Glomerular visceral epithelial cell (primary cell): ENCODE measurements at regions not wholly inside any gene's neighbourhood (a gene's known extent, or its start where the extent isn't known, plus 50 kb on each side); places are given as distances from the start of the nearest gene placed in this dataset.
"Not testable (repeated sequence)": the region's sequence is repeated elsewhere in the genome, so short reads cannot be mapped to it uniquely, and the experiment has no call there.

ENCODE experiments used
- DNase-seq: peaks from one replicate; pipeline ENCODE4 v3.0.0-alpha.2; 2016; ENCODE audit errors: extremely low spot score

DNA sequence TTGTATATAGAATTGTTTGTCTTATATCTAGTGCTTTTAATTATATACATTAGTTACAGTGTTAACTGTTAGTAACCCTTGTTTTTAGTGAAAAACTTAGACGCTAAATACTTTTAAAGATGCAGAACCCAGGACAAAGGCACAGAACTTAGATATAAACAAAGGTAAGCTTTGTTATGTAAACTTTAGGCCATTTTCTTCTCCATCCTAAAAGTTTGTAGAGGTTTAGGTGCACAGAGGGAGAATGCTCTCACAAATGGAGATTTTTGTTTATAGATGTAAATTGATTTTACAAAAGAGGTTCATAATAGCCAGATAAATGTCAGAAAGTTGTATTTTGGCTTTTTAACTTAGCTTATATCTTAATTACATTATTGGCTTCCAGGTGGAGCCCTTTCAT is 490.5 kb upstream of the LRRC7 start:
- no peak for DNase-seq

DNA sequence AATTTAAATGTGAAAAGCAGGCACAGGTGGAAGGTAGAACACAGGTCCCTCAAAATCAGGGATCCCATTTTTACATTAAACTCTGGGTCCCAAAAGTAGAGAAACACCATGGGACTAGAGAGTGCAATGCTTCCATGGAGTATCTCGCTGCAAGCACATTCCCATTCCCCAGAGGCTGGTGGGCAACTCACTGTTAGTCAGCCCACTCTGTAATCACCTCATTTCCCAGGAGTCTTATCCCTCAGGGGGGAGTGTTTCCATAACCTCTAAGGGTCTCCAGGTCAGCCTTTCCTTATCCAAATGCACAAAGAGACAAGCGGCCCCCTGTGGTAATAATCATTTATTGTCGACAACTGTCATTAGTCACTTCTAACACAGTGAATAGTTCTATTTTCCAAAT is 490.1 kb upstream of the LRRC7 start:
- DNase-seq: no peak

GRCh38 chr1:69081668-69082067 is 486.1 kb upstream of the LRRC7 start:
- DNase-seq: no peak

- DNase-seq: no peak
Measured at GRCh38 chr1:69082312-69082711, 485.4 kb upstream of the LRRC7 start.

DNA sequence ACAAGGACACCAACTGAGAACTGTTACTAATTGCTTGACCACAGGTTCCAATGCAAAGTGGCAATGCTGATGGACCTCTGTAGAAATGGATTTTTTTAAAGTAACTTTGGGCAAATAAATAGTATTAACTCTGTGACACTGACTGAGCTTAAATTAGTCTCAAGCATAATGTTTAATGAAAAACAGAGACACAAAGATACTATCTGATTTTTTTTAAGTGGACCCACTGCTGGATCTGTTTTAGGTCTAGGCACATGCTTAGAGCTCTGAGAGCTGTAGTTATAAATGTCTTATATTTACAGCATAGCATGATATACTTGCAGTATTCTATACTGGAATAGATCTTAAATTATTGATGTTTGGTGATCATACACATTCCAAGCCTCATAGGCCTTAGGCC is 481.6 kb upstream of the LRRC7 start:
- no peak for DNase-seq

DNA sequence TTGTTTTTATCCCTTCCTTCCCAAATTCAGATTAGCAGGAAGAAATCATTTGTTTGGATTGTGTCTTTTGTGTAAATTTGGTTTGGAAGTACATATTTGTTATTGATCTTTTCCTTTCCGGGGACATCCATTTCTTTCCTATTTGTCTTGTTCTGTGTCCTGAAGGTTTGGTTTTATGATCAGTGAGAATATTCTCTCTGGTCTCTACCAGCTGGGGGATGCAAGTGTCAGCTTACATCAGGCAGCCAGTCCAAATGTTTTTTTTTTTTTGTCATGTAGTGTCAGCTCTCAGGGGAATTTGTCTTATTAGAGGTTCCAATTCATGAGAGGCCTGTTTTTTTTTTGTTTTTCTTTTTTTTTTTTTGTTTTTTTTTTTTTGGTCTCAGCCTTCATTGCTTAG is 479.2 kb upstream of the LRRC7 start:
- DNase-seq: no peak

DNA sequence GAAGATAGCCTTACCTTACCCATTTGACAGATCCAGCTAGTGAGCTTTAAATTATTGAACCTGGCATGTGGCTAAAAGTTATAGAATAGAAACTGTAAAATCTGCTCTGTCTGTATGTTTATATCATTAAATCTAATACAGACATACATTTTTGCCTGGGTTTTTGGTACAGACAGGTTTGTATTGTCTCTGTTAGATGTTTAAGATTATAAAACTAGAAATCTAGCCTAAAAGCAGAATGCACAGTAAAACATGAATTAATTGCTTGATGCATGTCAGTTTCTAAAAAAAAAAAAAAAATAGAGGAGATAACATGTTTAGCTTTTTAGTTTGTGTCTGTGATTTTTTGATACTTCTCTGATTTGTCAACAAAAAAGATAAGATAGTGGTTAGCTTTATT is 477.6 kb upstream of the LRRC7 start:
- DNase-seq: no peak

DNA sequence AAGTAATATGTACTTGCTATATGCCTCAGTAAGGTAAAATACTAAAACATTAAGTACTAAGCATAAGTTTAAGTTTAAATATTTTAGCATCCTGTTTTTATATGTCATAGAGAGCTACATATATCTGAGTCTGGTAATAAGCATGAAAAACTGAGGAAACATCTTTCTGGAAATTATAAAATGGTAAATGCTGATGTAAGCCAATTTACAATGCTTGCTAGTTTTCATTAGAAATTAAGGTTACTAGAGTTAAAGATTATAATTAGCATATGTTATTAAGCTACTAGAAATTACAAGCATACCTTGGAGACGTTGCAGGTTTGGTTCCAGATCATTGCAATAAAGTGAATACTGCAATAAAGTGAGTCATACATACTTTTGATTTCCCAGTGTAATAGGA is 477.0 kb upstream of the LRRC7 start:
- no peak for DNase-seq

DNA sequence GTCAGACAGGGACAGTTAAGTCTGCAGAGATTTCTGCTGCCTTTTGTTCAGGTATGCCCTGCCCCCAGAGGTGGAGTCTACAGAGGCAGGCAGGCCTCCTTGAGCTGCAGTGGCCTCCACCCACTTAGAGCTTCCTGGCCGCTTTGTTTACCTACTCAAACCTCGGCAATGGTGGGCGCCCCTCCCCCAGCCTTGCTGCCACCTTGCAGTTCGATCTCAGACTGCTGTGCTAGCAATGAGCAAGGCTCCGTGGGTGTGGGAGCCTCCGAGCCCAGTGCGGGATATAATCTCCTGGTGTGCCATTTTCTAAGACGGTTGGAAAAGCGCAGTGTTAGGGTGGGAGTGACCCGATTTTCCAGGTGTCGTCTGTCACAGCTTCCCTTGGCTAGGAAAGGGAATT is 465.7 kb upstream of the LRRC7 start:
- not testable (repeated sequence) for DNase-seq

- DNase-seq: no peak
Measured at GRCh38 chr1:69103213-69103612, 464.5 kb upstream of the LRRC7 start.

DNA sequence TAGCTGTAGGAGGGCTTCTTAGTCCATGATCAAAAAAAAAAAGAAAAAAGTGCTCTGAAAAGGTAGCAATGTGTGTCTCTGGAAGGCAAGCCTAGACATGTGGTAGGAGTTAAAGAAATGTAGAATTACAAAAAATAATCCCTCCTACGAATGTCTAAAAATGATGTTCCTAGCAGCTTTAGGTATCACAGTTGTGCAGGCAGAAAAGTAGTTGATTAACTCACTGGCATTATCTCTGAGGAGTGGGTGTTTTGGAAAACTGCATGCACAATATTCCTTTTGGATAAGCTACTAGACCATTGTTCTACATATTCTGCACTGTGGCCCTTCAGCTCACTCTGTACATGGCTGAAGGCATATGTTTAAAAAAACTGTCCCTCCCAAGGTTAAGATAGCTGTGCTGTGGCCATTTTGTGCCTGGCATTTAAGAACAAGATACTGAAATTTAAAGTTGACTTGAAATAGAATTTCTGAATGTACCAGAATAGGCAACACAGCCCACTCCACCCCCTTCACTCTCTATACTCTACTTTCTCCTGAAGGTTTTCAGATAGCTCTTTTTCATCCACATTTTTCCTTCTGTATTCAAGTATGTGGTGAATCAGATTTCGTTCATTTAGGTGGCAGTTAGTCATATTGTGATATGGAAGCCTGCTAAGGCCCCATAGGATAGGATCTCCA is 463.9 kb upstream of the LRRC7 start:
- no peak for DNase-seq

DNA sequence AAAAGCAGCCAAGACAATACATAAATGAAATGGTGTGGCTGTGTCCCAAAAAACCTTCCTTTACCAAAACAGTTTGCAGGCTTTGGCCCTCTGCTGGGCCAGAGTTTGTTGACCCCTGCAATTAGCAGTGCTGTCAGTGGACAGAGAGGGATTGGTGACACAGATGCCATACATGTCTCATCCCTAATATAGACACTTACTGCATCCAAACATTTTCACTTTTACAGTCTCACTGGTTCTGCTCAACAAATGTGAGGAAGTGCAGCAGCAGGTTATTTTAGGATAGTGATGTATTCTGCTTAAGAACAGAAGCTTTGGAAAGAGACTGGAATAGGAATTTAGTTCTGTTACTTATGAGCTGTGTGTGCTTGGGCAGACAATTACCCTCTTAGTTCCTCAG is 462.8 kb upstream of the LRRC7 start:
- no peak for DNase-seq

DNA sequence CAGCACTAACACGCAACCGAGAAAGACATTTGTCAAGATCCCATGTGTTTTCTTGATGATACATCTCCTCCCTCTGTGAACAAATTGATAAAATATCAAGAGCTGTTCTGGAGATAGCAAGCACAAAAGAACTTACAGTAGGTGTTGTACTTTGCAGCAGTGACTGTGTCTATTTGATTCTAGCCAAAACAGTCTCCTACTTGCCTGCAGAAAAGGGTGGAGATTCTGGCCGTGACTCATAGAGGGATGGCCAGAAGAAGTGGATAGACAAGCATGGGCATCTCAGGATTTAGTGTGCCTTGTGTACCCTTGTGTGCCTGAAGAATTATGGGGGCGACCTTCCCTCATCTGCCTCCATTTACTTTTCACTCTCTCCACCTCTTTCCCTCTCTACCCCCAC is 458.4 kb upstream of the LRRC7 start:
- no peak for DNase-seq

- DNase-seq: no peak
Measured at GRCh38 chr1:69110851-69111250, 456.9 kb upstream of the LRRC7 start.

DNA sequence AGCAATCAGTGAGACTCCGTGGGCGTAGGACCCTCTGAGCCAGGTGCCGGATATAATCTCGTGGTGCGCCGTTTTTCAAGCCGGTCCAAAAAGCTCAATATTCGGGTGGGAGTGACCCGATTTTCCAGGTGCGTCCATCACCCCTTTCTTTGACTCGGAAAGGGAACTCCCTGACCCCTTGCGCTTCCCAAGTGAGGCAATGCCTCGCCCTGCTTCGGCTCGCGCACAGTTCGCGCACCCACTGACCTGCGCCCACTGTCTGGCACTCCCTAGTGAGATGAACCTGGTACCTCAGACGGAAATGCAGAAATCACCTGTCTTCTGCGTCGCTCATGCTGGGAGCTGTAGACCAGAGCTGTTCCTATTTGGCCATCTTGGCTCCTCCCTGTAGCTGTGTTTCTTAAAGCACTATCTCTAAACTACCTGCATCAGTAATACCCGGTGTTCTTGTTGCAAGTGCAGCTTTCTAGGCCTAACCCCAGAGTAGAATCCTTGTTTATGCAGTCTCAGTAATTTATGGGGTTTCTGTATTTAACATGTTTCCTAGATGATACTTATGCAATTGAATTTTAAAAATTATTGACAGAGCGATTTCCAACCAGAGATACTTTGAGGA is 447.5 kb upstream of the LRRC7 start:
- DNase-seq: not testable (repeated sequence)

- DNase-seq: no peak
Measured at GRCh38 chr1:69120817-69121216, 446.9 kb upstream of the LRRC7 start.

DNA sequence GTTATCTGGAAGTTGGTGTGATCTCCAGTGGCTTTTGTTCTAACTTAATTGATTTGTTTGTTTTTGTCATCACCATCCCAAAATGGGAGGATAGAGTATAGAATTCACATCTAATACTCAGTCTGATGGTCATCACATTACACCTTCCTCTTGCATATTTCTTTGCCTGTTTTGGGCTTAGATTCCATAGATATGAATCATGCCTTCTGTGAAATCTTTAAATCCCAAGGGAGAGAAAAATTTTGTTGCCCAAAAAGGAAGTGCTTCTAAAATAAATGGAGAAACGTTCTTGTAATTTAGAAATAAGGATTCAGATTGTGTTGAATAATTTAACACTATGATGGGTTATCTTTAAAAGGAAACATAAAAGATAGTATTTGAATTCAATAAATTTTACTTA is 446.0 kb upstream of the LRRC7 start:
- DNase-seq: no peak

- DNase-seq: no peak
Measured at GRCh38 chr1:69122373-69122772, 445.3 kb upstream of the LRRC7 start.

GRCh38 chr1:69123486-69123885 is 444.2 kb upstream of the LRRC7 start:
- no peak for DNase-seq

DNA sequence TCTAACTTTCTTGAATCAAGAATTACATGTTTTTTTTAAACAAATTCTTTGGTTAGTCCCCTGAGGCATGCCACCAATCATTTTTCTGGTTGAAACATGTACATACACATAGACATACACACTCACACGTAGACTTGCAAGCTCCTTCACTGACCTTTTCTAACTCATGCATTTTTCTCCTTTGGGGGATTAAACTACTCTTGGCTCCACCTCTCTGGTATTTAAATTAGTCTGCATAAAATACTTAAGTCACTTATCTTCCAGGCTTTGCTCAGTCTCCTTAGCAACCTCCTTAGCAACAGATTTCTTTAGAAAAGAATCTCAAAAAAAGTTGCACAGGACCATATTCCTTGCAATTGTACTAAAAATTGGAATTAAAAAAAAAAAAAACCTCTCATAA is 440.9 kb upstream of the LRRC7 start:
- no peak for DNase-seq

DNA sequence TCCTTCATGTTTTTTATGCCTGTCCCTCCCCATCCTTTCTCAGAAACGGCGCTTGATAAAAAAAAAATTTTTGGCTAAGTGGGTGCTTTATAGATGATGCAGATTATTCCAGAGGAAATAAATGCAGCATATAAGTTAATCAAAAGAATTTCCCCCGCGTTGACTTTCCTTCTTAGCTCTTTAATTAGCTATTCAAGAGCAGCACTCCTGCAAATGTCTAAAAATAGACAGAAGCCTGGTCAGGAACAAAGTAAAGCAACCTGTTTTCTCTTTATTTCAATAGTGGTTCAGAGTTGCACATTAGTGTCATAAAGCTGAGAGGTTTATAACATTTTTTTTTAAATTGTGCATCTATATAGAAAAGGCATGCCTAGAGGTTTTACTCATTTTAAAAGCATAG is 439.5 kb upstream of the LRRC7 start:
- DNase-seq: no peak

GRCh38 chr1:69129538-69129937 is 438.2 kb upstream of the LRRC7 start:
- no peak for DNase-seq

DNA sequence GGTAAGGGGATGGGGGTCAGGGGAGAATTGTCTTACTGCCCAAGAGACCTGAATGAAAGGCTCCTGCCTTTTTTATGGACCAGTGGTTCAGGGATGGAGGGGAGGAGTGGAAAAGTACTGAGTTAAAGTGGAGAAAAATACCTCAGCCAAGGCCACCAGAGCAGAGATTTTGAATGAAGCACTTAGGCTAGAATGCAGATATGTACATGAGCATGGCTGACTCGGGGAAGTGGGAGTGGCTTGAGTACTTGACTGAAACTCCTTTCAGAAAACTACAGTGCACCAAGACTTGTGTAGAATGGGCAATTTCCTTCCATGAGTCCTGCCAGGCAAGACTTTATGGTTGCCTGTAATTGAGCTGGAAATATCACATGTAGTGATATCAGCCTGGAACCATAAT is 429.6 kb upstream of the LRRC7 start:
- no peak for DNase-seq

GRCh38 chr1:69139007-69139406 is 428.7 kb upstream of the LRRC7 start:
- DNase-seq: no peak
